D341Med (cell line): ENCODE measurements at regions not wholly inside any gene's neighbourhood (a gene's known extent, or its start where the extent isn't known, plus 50 kb on each side); places are given as distances from the start of the nearest gene placed in this dataset.
"Not testable (repeated sequence)": the region's sequence is repeated elsewhere in the genome, so short reads cannot be mapped to it uniquely, and the experiment has no call there.

Experiments
- DNase-seq: peaks from one replicate; pipeline ENCODE4 v3.0.0; 2012; ENCODE audit warnings: low spot score

GRCh38 chr14:85159726-85160125 lies 370.2 kb upstream of the FLRT2 start:
- DNase-seq: no peak

- DNase-seq: no peak
Observed at GRCh38 chr14:85165094-85165493, 364.9 kb upstream of the FLRT2 start.

GRCh38 chr14:85169381-85169780 lies 360.6 kb upstream of the FLRT2 start:
- no peak for DNase-seq

GRCh38 chr14:85172290-85172689 lies 357.7 kb upstream of the FLRT2 start:
- DNase-seq: no peak

- no peak for DNase-seq
Observed at GRCh38 chr14:85172889-85173477, 357.0 kb upstream of the FLRT2 start.

- peak; percentile 43 for DNase-seq
Observed at GRCh38 chr14:85175556-85175955, 354.4 kb upstream of the FLRT2 start.

- no peak for DNase-seq
Observed at GRCh38 chr14:85178864-85179263, 351.1 kb upstream of the FLRT2 start.

- DNase-seq: no peak
Observed at GRCh38 chr14:85180876-85181275, 349.1 kb upstream of the FLRT2 start.

- no peak for DNase-seq
Observed at GRCh38 chr14:85182282-85182681, 347.7 kb upstream of the FLRT2 start.

GRCh38 chr14:85186082-85186481 lies 343.9 kb upstream of the FLRT2 start:
- DNase-seq: no peak

- DNase-seq: no peak
Observed at GRCh38 chr14:85187521-85187920, 342.4 kb upstream of the FLRT2 start.

- no peak for DNase-seq
Observed at GRCh38 chr14:85188836-85189235, 341.1 kb upstream of the FLRT2 start.

GRCh38 chr14:85189253-85189652 lies 340.7 kb upstream of the FLRT2 start:
- DNase-seq: not testable (repeated sequence)

GRCh38 chr14:85190251-85190650 lies 339.7 kb upstream of the FLRT2 start:
- no peak for DNase-seq

- no peak for DNase-seq
Observed at GRCh38 chr14:85191986-85192385, 338.0 kb upstream of the FLRT2 start.

GRCh38 chr14:85195872-85196477 lies 334.0 kb upstream of the FLRT2 start:
- DNase-seq: peak; percentile 34

GRCh38 chr14:85198001-85198400 lies 331.9 kb upstream of the FLRT2 start:
- DNase-seq: no peak

GRCh38 chr14:85205875-85206274 lies 324.1 kb upstream of the FLRT2 start:
- DNase-seq: no peak

- no peak for DNase-seq
Observed at GRCh38 chr14:85214471-85214870, 315.5 kb upstream of the FLRT2 start.

GRCh38 chr14:85217412-85217811 lies 312.5 kb upstream of the FLRT2 start:
- no peak for DNase-seq

- no peak for DNase-seq
Observed at GRCh38 chr14:85218982-85219381, 311.0 kb upstream of the FLRT2 start.

- no peak for DNase-seq
Observed at GRCh38 chr14:85221832-85222231, 308.1 kb upstream of the FLRT2 start.

- DNase-seq: no peak
Observed at GRCh38 chr14:85222341-85222740, 307.6 kb upstream of the FLRT2 start.

GRCh38 chr14:85223667-85224066 lies 306.3 kb upstream of the FLRT2 start:
- DNase-seq: no peak
